HG02610 (cell line): ENCODE measurements at regions not wholly inside any gene's neighbourhood (a gene's known extent, or its start where the extent isn't known, plus 50 kb on each side); places are given as distances from the start of the nearest gene placed in this dataset.

Experiments used
- ATAC-seq: cut with Tn5 transposase; IDR thresholded peaks from one replicate; pipeline ENCODE4 v1.9.1; 2021; ENCODE audit warnings: mild to moderate bottlenecking, moderate library complexity; ENCODE audit not compliant: unreplicated experiment

DNA sequence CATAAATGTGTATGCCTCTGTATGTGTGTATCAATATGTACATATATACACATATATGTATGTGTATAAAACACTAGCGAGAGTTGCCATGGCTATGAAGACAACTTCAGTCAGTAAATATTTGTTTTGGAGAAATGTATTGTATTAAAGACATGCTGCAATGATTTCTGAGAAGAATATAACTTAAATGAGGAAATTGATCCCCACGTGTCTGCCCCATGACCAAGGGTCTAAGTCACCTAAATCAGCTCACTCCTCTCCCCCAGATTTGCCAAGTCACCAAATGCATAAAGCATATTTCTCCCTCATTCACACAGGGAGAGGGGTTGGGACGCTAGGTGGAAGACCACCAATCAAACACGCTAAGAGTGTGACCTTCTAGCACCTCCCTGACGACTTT lies 58.3 kb upstream of the LYST start:
- no peak for ATAC-seq

DNA sequence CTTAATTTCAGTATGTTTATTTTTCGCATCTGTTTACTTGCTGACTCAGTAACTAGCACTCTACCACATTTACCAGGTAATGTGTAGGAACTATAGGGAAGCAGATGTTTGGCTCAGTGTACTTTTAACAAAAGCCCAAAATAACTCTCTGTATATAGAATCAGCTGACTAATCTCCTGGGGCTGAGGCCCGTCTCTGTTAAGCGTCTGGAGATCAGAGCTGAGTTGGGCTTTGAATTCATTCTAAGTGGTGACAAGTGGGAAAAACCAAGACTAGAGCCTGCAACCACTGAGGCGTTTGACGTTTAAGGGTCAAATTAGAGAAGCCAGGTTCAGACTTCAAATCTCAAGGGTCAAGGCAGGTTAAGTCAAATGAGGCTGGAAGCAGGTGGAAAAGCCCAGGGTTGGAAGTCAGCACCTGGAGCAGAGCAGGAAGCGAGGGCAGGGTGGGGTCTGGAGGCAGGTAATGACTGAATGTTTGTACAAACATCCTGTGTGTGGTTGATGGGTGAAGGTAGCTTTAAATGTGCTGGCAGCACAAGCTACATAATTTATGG lies 56.8 kb upstream of the LYST start:
- ATAC-seq = peak; percentile 75

- no peak for ATAC-seq
These were observed 54.1 kb upstream of the LYST start for GRCh38 chr1:235920596-235921375.

DNA sequence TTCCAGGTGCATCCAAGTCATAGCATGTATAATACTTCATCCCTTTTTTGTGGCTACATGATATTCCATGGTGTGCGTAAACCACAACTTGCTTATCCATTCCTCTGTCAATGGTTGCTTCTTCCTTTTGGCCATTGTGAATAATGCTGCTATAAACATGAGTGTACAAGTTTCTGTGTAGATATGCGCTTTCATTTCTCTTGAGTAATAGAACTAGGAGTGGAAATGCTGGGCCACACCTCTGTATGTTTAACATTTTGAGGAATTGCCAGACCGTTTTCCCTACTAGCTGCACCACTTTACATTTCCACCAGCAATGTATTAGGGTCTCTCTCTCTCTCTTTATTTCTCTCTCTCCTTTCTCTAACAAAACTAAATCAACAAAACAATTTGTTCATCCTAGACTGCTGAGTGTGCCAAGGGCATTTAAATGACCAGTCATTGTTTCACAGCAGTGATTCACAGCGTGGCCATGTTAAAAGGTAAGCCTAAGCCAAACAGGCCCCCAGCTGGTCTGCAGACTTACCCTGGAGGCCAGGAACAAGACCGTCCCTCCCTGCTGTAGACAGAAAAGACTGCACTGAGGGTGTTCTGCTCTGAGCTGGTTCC lies 53.2 kb upstream of the LYST start:
- ATAC-seq = no peak

DNA sequence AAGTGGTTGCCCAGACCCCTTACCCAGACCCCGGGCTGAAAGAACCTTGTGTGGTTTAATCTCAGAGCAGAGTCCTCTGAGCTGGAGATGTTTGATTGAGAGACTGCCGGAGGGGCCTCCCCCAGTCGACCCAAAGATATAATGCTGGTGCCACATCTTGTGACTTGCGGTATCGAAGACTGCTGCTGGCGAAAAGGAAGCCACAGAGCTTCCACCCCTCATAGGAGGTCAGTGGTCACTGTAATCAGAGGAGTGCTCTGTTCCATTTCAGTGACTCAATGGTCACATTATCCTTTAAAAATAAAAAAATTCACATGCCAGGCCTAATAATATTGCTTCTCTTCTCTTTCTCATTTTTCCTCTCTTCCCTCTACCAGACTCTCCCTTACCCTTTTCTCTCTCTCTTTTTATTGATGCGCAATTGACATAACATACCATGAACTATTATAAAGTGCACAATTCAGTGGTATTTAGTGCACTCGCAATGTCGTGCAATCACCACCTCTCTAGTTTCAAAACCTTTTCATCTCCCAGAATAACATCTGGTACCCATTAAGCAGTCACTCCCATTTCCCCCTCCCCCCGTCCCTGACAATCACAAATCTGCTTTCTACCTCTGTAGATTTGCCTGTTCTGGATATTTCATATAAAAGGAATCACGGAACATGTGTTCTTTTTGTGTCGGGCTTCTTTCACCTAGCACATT lies 52.6 kb upstream of the LYST start:
- ATAC-seq = no peak

GRCh38 chr1:235918465-235918864 lies 51.8 kb upstream of the LYST start:
- ATAC-seq = no peak

DNA sequence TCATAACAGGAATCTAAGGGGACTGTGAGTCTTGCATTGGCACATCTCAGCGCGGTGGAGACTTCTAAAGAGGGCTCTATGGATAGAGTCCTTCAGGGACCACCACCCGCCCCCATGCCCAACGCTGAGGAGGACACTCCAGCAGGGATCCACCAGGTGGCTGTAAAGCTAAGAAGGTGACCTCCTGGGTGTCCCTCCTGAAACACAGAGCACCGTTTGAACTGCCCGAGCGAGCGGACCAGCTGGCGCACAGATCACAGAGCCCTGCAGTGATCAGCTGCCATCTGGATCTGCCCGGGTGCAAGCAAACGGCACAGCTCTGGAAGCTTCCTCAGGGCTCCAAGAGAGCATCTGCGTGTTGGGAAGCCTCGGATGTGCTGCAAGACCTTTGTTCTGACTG lies 51.3 kb upstream of the LYST start:
- ATAC-seq = no peak

GRCh38 chr1:235917267-235917811 lies 50.6 kb upstream of the LYST start:
- ATAC-seq = peak; percentile 93
